Liver (tissue), 8 donors: ENCODE measurements at regions not wholly inside any gene's neighbourhood (a gene's known extent, or its start where the extent isn't known, plus 50 kb on each side); places are given as distances from the start of the nearest gene placed in this dataset.

ENCODE experiments used
- DNase-seq: peaks from one replicate; pipeline ENCODE4 v3.0.0-alpha.2; 2017; ENCODE audit warnings: low spot score
- H3K27ac ChIP-seq, 2 donors: one replicate each; pipeline ENCODE4 v1.7.0; 2013; ENCODE audit warnings: inconsistent platforms in 2 of 2, low read length in 2 of 2, control low read depth in 1 of 2, low read depth in 1 of 2, mild to moderate bottlenecking in 1 of 2
- H3K27me3 ChIP-seq, 4 donors: one replicate each; pipeline versions ENCODE4 v1.6.1 to v1.7.0; 2013; ENCODE audit warnings: low read length in 3 of 4, inconsistent platforms in 1 of 4, mild to moderate bottlenecking in 1 of 4, moderate library complexity in 1 of 4; ENCODE audit not compliant: control insufficient read depth in 4 of 4, insufficient read depth in 4 of 4
- H3K36me3 ChIP-seq, 4 donors: one replicate each; pipeline versions ENCODE4 v1.6.1 to v1.7.0; 2013; ENCODE audit warnings: low read length in 3 of 4, mild to moderate bottlenecking in 3 of 4, low read depth in 1 of 4, moderate library complexity in 1 of 4; ENCODE audit not compliant: control insufficient read depth in 4 of 4, insufficient read depth in 3 of 4
- H3K4me1 ChIP-seq, 4 donors: one replicate each; pipeline versions ENCODE4 v1.6.1 to v1.7.0; 2013; ENCODE audit warnings: low read length in 3 of 4, mild to moderate bottlenecking in 3 of 4, moderate library complexity in 1 of 4; ENCODE audit not compliant: control insufficient read depth in 4 of 4, insufficient read depth in 4 of 4
- H3K4me3 ChIP-seq, 3 donors: one replicate each; pipeline versions ENCODE4 v1.6.1 to v1.7.0; 2013; ENCODE audit warnings: low read length in 3 of 3, control low read depth in 1 of 3, low read depth in 1 of 3, mild to moderate bottlenecking in 1 of 3
- H3K9ac ChIP-seq, 2 donors: one replicate each; pipeline ENCODE4 v1.7.0; 2013; ENCODE audit warnings: low read length in 2 of 2, mild to moderate bottlenecking in 2 of 2, moderate library complexity in 2 of 2, control low read depth in 1 of 2, low read depth in 1 of 2
- H3K9me3 ChIP-seq, 4 donors: one replicate each; pipeline versions ENCODE4 v1.6.1 to v1.7.0; 2013; ENCODE audit warnings: low read length in 3 of 4; ENCODE audit not compliant: control insufficient read depth in 4 of 4
- ATF3 ChIP-seq: IDR thresholded peaks from 2 replicates; pipeline ENCODE4 v1.6.1; 2016; ENCODE audit warnings: antibody characterized with exemption
- CTCF ChIP-seq: fragments of 150-350 bp; IDR thresholded peaks from 2 replicates; pipeline ENCODE4 v1.5.1; 2017; ENCODE audit warnings: improper control_type of control experiment, low read depth, low read length; ENCODE audit not compliant: missing input control
- EGR1 ChIP-seq, 2 donors: IDR thresholded peaks; 2 replicates each; pipeline ENCODE4 v1.6.1; 2016 to 2018; ENCODE audit warnings: antibody characterized with exemption in 2 of 2, low read depth in 2 of 2
- FOXA2 ChIP-seq: IDR thresholded peaks from 2 replicates; pipeline ENCODE4 v1.6.1; 2016; ENCODE audit warnings: antibody characterized with exemption
- GABPA ChIP-seq, 2 donors: IDR thresholded peaks in 1 of 2; conservative IDR thresholded peaks in 1 of 2; 2 replicates each; pipeline ENCODE4 v1.6.1; 2016; ENCODE audit warnings: antibody characterized with exemption in 2 of 2, mild to moderate bottlenecking in 1 of 2, moderate library complexity in 1 of 2
- HNF4A ChIP-seq, 2 donors: conservative IDR thresholded peaks; 2 replicates each; pipeline ENCODE4 v1.6.1; 2016; ENCODE audit warnings: antibody characterized with exemption in 2 of 2, mild to moderate bottlenecking in 2 of 2
- HNF4G ChIP-seq: IDR thresholded peaks from 2 replicates; pipeline ENCODE4 v1.6.1; 2016; ENCODE audit warnings: antibody characterized with exemption
- JUND ChIP-seq, 2 donors: IDR thresholded peaks; 2 replicates each; pipeline ENCODE4 v1.6.1; 2016; ENCODE audit warnings: antibody characterized with exemption in 2 of 2
- RAD21 ChIP-seq, 2 donors: IDR thresholded peaks; 2 replicates each; pipeline ENCODE4 v1.6.1; 2016; ENCODE audit warnings: antibody characterized with exemption in 2 of 2, mild to moderate bottlenecking in 2 of 2
- REST ChIP-seq: IDR thresholded peaks from 2 replicates; pipeline ENCODE4 v1.6.1; 2016; ENCODE audit warnings: antibody characterized with exemption, mild to moderate bottlenecking
- RXRA ChIP-seq, 2 donors: IDR thresholded peaks; 2 replicates each; pipeline ENCODE4 v1.6.1; 2017 to 2018; ENCODE audit warnings: antibody characterized with exemption in 2 of 2, mild to moderate bottlenecking in 1 of 2
- SP1 ChIP-seq: IDR thresholded peaks from 2 replicates; pipeline ENCODE4 v1.6.1; 2018; ENCODE audit warnings: antibody characterized with exemption, mild to moderate bottlenecking
- TAF1 ChIP-seq: conservative IDR thresholded peaks from 2 replicates; pipeline ENCODE4 v1.6.1; 2016; ENCODE audit warnings: antibody characterized with exemption, mild to moderate bottlenecking
- YY1 ChIP-seq: IDR thresholded peaks from 2 replicates; pipeline ENCODE4 v1.6.1; 2016; ENCODE audit warnings: antibody characterized with exemption, mild to moderate bottlenecking
- WGBS: extraction: QIAGEN DNeasy Blood & Tissue Kit; methylation state at CpG from one replicate; pipeline ENCODE4 v1.1.7; 2013; 5-methylcytosine and 5-hydroxymethylcytosine counted together
- TF ChIP-seq, protein P1 (sequence below): IDR thresholded peaks from 2 replicates; pipeline ENCODE4 v1.6.1; 2016; ENCODE audit warnings: antibody characterized with exemption
- TF ChIP-seq, protein P2 (sequence below): IDR thresholded peaks from 2 replicates; pipeline ENCODE4 v1.6.1; 2016; ENCODE audit warnings: antibody characterized with exemption
- donor health status: healthy.
- donor health status: healthy.
- donor health status: healthy.
- donor health status: healthy.
- donor health status: healthy.

- Histone ChIP-seq H3K4me3 (no peak overlapping the region), H3K4me1 (no peaks in the 10 kb centered on the region), H3K27me3 (no peaks in the 10 kb centered on the region), H3K27ac (no peak overlapping the region), H3K36me3 (no peaks in the 10 kb centered on the region), H3K9me3 (no peaks in the 10 kb centered on the region), H3K9ac (no peak overlapping the region)
- DNase-seq: no peak
- WGBS: 87% methylated on average over 2 of the region's 2 CpGs
- no peak for TF ChIP-seq HNF4G
- TF ChIP-seq, protein P1, sequence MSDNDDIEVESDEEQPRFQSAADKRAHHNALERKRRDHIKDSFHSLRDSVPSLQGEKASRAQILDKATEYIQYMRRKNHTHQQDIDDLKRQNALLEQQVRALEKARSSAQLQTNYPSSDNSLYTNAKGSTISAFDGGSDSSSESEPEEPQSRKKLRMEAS: no peak
- no peak for TF ChIP-seq YY1
- TF ChIP-seq, protein P2, sequence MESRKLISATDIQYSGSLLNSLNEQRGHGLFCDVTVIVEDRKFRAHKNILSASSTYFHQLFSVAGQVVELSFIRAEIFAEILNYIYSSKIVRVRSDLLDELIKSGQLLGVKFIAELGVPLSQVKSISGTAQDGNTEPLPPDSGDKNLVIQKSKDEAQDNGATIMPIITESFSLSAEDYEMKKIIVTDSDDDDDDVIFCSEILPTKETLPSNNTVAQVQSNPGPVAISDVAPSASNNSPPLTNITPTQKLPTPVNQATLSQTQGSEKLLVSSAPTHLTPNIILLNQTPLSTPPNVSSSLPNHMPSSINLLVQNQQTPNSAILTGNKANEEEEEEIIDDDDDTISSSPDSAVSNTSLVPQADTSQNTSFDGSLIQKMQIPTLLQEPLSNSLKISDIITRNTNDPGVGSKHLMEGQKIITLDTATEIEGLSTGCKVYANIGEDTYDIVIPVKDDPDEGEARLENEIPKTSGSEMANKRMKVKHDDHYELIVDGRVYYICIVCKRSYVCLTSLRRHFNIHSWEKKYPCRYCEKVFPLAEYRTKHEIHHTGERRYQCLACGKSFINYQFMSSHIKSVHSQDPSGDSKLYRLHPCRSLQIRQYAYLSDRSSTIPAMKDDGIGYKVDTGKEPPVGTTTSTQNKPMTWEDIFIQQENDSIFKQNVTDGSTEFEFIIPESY: no peak
- TF ChIP-seq ATF3: no peak
- TF ChIP-seq REST: no peak
- no peak for TF ChIP-seq GABPA (IDR thresholded peaks at IDR 0.05 in 1 of 2, conservative IDR thresholded peaks at IDR 0.05 in 1 of 2)
- TF ChIP-seq FOXA2: no peak
- TF ChIP-seq EGR1 (IDR thresholded peaks at IDR 0.05; ENCODE audit: low read depth in 2 of 2): no peak
- TF ChIP-seq RXRA (IDR thresholded peaks at IDR 0.05): no peak
- no peak for TF ChIP-seq JUND (IDR thresholded peaks at IDR 0.05)
- no peak for TF ChIP-seq SP1
- TF ChIP-seq CTCF: no peak
These were observed 257.0 kb upstream of the LYPLAL1 start for GRCh38 chr1:218916720-218917119.

GRCh38 chr1:218917656-218918055, 256.0 kb upstream of the LYPLAL1 start:
- H3K9ac ChIP-seq: no peak overlapping the region
- H3K4me3 ChIP-seq: no peak overlapping the region
- WGBS: 53% methylated on average over 1 of the region's 1 CpG
- no peaks in the 10 kb centered on the region for H3K36me3 ChIP-seq
- no peaks in the 10 kb centered on the region for H3K4me1 ChIP-seq
- H3K27me3 ChIP-seq: no peaks in the 10 kb centered on the region
- no peak for DNase-seq
- H3K9me3 ChIP-seq: no peaks in the 10 kb centered on the region
- H3K27ac ChIP-seq: no peak overlapping the region
- TF ChIP-seq TAF1 (no peak), YY1 (no peak), REST (no peak), CTCF (no peak), JUND (IDR thresholded peaks at IDR 0.05) (no peak), HNF4A (conservative IDR thresholded peaks at IDR 0.05) (no peak), SP1 (no peak), HNF4G (no peak), FOXA2 (no peak), RAD21 (IDR thresholded peaks at IDR 0.05) (no peak), ATF3 (no peak)
- TF ChIP-seq, protein P1: no peak
